DMS153 treated with DMSO at 0.1 percent for 48 hours (cell line): ENCODE measurements at regions not wholly inside any gene's neighbourhood (a gene's known extent, or its start where the extent isn't known, plus 50 kb on each side); places are given as distances from the start of the nearest gene placed in this dataset.

Experiments
- DNase-seq: peaks from one replicate; lab custom pipeline; 2025; ENCODE audit not compliant: unreplicated experiment; lab: John Stamatoyannopoulos, UW

DNA sequence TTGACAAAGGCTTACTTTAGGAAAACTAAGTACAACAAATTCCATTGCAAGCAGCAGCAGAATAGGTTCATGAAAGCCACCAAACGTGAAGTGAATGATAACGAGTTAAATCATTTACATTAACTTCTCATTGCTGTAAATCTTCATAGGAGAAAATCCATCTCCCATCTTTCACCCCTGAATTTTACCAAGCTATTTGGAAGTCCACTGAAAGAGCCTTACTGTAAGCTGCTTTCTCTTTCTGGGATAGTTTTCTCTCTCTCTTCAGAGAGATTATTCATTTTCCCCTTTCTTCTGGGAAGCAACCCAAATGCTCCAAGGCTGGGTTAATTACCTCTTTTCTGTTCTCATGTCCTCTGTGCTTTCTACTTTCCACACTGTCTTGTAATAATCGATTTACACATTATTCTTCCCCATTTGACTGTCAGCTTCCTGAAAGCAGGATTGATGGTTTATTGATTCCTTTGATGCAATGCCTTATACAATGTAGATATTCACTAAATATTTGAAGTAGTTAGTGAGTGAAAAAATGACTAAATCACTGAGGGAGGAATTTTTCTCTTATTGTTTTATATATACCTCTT is 914.3 kb upstream of the ARPP21 start:
- DNase-seq = no peak

DNA sequence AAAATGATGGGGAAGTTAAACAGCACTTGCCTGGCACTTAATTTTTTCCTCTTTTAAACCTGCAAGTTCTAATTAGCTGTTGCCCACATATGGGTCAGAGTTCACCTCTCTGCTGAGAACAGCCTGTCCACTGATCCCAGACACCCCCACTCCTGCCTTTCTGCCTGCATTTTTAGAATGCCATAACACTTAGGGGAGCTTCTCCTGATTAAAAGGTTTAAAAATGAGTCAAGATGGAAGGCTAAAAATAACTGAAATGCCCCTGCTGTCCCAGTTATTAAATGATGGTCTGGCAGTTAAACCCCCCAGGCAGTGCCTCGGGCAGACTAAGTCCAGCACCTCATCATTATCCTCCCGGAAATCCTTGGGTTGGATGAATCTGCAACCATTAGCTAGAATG is 913.6 kb upstream of the ARPP21 start:
- no peak for DNase-seq

DNA sequence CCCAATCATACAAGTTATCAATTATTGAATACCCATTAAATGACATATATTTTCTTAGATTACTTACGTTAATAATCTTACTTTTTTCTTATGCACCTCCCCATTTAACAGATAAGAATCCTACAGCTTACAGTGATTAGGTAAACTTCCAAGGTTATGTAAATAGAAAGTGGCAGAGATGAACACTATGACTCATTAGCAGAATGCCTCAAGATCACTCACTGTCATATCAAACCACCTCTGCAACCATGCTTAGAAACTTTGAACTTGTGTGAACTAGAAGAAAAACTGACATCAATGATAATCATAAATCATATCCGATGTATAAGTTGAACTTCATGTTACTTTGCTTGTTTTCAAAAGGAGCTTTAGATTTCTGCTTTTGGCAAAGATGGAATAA is 911.6 kb upstream of the ARPP21 start:
- no peak for DNase-seq

DNA sequence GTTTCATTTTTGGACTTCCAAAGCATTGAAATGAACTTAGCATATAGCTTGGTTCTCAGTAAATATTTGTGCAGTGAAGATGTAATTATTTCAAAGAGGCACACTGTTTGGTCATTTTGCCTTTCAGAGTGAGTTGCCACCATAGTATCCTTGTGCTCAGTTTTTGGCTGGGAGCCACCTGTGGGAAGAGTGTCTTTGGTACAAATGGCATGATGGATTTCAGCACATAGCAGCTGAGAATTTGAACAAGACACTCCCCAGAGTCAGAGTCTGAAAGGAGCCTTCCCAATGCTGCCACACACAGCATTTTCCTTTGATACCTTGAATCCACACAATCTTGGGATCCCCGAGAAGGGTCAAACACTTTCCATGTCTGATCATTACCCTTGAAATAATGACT is 897.2 kb upstream of the ARPP21 start:
- DNase-seq = no peak

DNA sequence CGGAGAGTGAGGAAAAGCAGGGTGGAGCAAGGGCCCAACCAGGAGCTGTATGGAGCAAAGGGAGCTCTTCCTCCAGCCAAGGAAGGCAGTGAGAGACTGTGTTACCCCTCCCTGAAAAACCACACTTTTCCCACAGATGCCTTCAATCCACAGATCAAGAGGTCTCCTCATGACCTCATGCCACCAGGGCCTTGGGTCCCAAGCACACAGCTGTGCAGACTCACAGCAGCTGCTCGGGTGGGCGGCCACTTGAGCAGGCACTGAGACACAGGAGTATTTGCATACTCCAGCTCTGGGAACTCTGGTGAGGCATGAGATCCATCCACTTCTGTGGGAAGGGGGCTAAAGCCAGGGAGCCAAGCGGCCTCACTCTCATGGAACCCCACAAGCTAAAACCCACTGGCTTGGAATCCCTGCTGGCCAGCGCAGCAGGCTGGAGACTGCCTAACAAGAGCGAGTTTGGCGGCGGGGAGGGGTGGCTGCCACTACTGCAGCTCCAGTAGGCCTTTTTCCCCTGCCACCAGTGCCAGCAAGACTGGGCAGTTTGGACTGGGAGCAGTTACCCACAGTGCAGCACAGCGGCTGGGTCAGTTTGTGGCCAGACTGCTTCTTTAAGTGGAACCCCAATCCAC is 880.6 kb upstream of the ARPP21 start:
- DNase-seq = no peak

DNA sequence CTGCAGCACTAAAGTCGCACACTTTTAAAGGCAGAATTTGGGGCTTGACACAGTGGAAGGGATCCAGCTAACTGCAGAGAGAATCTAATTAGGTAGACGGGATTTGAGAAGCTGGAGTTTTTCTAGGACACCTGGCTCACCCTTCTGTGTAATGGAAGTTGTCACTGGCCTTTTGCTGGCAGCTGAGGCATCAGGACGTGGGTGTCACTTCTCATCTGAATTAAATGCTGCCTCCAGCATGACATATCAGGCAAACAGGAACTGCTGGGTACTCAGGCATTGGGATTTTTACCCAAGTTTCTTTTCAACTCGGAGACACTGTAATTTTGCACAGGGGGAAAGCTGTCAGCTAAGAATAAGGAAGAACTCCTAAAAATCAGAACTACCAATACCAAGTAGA is 861.9 kb upstream of the ARPP21 start:
- DNase-seq = no peak

DNA sequence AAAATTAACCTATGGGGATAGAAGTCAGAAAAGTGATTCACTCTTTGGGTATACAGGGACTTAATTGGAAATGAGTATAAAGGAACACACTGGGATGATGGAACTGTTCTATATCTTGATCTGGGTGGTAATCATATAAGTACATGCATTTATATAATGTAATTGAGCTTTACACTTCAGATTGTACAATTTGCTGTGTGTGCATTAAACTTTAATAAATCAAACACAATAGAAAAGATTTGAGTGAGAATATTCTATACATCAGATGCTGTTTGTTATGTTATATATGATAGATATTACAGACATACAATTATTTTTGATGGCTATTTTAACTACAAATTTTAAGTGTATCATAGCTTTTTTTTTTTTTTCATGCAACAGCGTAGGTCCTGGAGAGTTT is 860.2 kb upstream of the ARPP21 start:
- no peak for DNase-seq

DNA sequence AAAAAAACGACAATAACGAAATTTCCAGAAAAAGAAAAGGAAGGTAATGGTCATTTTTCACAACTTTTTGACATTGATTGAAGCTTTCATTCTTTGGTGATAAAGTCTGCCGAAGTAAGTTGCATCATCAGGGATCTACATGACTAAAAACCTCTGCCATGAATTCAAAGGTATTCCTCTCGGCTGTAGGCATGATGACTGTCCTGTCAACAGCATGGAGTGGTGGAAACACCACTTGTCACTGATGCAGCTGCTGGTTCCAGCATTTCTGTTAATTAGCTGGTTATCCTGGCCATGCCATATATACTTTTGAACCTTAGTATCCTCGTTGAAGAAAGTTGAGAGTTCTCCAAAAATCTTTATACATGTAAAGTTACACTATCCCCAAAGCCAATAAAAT is 859.0 kb upstream of the ARPP21 start:
- DNase-seq = no peak

DNA sequence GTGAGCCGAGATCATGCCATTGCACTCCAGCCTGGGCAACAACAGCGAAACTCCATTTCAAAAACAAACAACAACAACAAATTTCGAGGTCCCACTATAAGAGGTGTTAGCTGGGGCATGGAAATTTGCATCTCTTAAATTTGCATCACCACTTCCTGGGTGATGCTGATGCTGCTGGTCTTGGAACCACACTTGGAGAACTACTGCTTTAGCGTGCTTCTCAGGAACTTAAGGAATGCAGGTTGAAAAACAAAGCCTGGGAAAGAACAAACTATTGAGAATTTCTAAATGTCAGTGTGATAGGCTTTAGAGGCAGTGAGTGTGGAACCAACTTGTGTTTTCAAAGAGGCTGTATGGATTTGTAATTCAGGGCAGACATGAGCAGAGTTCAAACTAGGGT is 858.4 kb upstream of the ARPP21 start:
- DNase-seq = no peak

DNA sequence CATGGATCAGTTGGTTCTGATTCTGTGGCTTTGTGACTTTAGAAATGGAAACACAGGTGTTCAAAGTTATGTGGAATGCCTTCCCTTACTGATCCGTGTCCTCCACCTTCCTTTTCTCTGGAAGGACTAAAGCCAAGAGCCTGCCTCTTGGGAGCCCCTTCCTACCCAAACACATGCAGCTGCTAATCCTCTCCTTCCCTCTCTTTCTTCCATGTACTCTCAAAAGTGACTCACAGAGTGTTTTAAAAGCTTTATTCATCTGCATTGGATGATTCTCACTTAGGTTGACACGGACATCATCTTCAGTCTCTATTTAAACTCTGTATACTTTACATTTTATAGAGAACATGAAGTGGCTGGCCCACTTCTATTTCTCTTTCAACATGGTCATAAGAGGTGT is 856.5 kb upstream of the ARPP21 start:
- peak; percentile 0 for DNase-seq

DNA sequence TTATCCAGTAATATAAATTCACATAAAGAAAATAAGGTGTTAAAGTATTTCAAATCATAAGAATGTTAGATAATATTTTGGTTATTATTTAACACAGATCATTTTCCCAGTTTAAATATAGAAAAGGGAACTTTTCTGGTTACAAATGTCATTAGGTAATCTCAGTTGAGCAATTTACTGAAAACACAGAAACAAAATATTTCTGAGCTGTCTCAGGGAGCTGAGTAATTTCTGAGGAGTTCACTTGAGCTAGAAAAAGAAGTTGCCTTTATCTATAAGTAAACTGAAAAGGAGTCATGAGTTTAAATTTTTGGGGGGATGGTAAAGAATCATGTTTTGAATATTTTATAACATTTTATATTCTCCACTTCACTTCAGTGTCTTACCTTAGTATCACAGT is 855.4 kb upstream of the ARPP21 start:
- no peak for DNase-seq

DNA sequence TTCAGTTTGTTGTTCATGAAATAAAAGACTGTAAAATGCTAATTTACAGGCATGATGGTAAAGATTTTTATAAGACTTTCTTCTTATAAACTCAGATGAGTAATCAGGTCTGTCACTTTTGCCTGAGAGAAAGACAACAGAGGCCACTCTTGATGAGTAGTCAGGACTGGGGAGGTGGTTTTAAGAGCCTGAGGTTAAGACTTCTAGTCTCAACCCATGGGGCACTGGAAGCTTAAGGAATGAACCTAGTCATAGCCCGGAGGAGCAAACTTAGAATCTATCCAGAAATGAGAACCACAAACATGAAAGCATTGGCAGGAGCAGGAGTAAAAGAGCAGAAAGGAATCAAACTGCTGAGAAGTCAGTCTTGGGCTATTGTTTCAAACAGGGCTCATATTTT is 846.3 kb upstream of the ARPP21 start:
- no peak for DNase-seq

DNA sequence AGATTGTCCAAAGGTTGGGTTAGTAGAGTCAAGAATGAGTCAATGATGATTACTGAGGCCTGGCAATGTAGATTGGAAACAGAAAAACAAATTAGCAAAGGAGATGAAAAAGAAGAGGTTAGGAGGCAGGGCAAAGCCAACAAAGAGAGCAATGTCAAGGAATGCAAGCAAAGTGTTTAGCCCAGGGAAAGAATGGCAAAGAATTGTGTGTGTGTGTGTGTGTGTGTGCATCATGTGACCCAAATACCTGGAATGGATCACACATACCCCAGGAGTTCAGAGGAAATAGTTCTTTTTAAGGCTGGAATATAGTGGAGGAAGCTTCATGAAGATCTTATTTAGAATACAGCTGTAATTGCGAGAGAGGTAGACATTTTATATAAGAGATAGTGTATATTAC is 831.7 kb upstream of the ARPP21 start:
- no peak for DNase-seq

DNA sequence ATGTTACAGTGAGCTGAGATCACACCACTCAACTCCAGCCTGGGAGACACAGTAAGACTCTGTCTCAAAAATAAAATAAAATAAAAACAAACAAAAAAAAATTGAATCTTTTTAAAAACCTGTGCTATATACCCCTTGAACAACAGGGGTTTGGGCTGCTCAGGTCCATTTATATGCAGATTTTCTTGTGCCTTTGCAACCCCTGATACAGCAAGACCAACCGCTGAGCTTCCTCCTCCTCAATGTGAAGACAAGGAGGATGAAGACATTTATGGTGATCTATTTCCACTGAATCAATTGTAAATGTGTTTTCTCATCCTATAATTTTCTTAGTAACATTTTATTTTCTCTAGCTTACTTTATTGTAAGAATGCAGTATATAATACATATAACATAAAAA is 831.0 kb upstream of the ARPP21 start:
- no peak for DNase-seq

DNA sequence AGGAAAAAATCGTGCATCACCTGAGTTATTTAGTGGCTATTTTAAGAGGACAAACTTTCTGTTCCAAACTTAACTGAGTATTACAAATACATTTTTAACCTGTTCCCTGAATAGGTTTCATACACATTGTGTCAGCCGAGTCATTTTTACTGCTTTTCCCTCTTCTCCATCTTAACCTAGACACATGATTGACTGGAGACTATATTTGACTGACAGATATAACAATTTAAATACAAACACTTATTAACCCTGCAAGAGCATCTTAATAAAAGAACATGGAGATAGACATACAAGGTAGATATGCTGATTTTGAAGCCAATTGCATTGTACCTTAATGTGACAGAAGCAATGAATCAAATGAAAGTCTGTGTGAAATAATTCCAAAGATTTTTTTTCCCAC is 810.5 kb upstream of the ARPP21 start:
- DNase-seq = no peak

DNA sequence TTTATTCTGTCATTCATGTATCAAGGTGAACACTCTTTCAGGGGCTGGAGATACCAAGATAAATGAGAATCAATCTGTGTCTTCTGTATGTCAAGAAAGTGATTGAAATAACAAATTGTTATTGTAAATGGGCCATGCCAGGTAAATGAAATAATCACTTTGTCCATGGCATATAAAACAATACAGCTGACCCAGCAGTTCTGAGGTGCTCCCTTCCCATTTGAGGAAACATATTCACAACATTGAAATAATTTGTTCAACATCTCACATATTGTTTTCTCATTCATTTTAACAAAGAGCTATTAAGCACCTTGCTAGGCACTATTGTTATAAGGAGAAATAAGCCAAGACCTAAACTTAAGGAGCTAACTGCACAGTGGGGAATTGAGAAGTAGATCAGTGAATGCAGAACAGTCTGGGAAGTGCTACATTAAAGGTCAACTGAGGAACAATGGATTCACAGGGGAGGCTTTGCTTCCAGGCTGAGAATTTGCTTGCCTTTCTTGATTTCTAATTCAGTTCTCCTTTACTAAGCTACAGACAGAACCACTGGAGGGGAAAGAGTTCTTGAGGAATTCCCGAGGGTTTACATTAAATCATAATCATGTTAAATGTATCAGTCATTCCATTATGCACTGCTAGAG is 806.3 kb upstream of the ARPP21 start:
- DNase-seq = no peak

DNA sequence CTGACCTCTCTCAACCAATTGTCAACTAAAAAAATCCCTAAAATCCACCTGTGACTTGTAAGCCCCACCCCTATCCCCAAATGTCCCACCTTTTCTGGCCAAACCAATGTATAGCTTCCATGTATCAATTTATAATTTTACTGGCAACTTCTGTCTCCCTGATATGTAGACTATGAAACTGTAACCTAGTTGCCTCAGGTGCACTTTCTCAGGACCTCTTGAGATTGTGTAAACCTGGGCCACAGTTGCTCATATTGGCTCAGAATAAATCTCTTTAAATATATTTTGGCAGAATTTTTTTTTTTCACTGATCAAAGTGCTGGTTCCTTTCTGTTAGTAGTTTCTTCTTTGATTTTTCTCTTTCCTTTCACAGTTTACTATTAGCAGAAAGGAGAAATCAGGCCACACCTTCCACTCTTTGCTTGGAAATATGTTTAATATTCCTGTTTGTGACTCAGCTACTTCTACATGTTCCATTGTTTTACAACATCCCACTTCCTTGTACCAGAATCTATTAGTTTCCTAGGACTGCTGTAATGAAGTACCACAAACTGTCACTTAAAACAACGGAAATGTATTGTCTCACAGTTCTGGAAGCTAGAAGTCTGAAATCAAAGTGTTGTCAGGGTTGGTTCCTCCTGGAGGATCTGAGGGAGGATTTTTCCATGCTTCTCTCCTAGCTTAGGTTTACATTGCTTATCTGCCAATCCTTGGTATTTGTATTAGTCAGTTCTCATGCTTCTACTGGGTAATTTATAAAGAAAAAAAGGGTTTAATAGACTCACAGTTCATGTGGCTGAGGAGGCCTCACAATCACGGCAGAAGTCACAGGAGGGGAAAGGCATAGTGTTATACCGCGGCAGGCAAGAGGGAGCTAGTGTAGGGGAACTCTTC is 801.2 kb upstream of the ARPP21 start:
- DNase-seq = no peak

DNA sequence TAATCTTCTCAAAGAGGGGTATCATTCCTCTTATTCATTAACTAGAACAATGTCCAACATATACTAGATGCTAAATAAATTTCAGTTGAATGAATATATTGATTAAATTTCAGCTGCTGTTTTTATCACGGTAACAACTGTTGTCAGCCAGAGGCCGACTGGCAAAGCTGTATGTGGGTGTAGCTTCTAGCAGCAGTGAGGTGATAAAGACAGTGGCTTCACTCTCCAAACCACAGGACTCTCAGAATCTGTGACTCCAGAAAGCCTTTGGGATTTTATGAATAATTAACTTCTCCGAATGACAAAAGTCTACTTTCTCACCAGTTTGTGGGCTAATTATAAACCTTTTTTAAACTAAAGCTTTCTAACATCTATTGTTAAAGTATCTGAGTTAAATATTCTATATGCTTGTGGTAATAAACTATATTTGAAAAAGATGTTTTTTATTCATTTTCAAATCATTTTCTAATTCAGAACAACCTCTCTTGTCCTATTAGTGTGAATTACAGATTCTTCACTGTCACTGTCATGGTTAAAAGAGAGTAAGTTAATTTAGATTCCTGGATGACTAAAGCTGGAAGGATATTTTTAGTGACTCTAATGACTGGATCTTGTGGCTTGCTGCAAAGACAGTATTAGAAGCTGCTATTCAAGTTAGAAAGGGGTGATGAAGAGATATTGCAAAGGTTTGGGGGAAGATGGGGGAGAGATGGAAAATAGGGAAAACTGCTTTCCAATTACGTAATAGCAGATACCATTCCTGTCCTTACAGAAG is 796.4 kb upstream of the ARPP21 start:
- DNase-seq = no peak

DNA sequence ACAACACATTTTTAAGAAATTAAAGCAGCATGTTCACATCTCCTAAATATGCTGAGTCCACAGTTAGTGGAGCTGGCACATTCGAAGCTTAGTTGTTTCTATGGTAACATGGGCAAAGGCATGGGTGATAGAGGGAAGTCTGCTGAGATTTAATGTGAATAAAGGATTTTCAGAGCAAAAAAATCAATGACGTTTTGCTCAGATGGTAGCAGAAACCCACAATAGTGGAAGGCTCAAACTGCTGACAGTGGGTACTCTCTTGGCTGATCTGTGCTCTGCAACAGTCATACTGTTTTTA is 795.1 kb upstream of the ARPP21 start:
- DNase-seq = no peak

DNA sequence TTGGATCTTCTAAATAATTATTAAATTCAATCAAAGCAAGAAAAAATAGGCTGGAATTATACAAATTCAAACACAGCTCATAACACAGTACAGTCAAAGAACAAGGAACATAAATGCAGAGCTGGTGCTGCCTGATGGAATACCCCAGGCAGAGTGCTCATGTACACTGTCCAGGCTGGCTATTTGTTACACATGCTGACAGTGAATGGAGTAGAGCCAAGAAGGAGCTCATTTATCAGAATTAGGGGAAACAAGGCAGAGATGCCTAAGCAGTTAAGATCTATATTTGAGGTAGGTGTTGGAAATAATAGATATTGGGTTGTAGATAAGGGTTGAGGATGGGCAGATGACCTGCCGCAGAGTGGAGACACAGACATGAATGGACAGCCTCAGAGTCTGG is 788.2 kb upstream of the ARPP21 start:
- no peak for DNase-seq

DNA sequence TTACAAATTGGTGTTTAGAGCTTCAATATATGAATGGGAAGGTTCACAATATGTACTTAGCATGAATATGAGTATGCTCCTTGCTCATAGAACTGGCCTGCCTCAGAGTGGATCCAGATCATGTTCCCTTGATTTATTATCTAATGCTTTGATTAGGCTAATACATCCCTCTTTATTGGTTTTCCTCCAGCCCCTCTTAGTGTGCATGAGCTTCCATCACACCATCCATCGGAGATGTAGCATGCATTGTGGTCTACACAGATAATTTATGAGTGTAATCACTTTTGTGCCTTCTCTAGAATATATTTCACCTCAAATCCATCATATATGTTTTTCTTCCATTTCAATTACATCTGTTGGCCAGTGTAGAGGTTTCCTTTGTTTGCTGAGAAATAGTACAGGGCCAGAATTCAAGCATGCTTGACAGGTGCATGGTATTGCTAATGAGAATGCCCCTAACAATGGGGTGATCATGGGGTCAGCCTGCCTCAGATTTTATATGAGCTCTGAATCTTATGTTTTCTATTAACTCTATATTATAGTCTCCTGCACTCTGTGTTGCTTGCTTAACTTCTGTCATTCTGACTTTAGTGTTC is 786.4 kb upstream of the ARPP21 start:
- no peak for DNase-seq
